Subcutaneous abdominal adipose tissue (tissue), 5 donors: ENCODE measurements at regions not wholly inside any gene's neighbourhood (a gene's known extent, or its start where the extent isn't known, plus 50 kb on each side); places are given as distances from the start of the nearest gene placed in this dataset.

Experiments
- H3K27ac ChIP-seq: one replicate; pipeline ENCODE4 v1.7.0; 2013; ENCODE audit warnings: low read depth, mild to moderate bottlenecking, inconsistent platforms, low read length, moderate library complexity
- H3K27me3 ChIP-seq, 5 donors: one replicate each; pipeline ENCODE4 v1.7.0; 2013; ENCODE audit warnings: low read length in 5 of 5, inconsistent platforms in 1 of 5; ENCODE audit not compliant: control insufficient read depth in 5 of 5, insufficient read depth in 4 of 5
- H3K36me3 ChIP-seq, 5 donors: one replicate each; pipeline ENCODE4 v1.7.0; 2013; ENCODE audit warnings: low read length in 5 of 5; ENCODE audit not compliant: control insufficient read depth in 5 of 5, insufficient read depth in 5 of 5
- H3K4me1 ChIP-seq, 5 donors: one replicate each; pipeline ENCODE4 v1.7.0; 2013; ENCODE audit warnings: low read length in 5 of 5, mild to moderate bottlenecking in 3 of 5, moderate library complexity in 1 of 5; ENCODE audit not compliant: control insufficient read depth in 5 of 5, insufficient read depth in 5 of 5
- H3K4me3 ChIP-seq, 5 donors: one replicate each; pipeline ENCODE4 v1.7.0; 2013; ENCODE audit warnings: low read length in 5 of 5, low read depth in 1 of 5
- H3K9ac ChIP-seq, 5 donors: one replicate each; pipeline ENCODE4 v1.7.0; 2013; ENCODE audit warnings: low read length in 5 of 5, mild to moderate bottlenecking in 4 of 5, moderate library complexity in 3 of 5
- H3K9me3 ChIP-seq, 5 donors: one replicate each; pipeline ENCODE4 v1.7.0; 2013; ENCODE audit warnings: low read length in 5 of 5; ENCODE audit not compliant: control insufficient read depth in 5 of 5
- donor health status: healthy.
- donor health status: healthy.
- donor health status: healthy.
- donor health status: healthy.
- donor health status: healthy.

- no peaks in the 10 kb centered on the region for H3K4me1 ChIP-seq
- no peaks in the 10 kb centered on the region for H3K36me3 ChIP-seq
- H3K27ac ChIP-seq = no peak overlapping the region
- no peak overlapping the region for H3K9ac ChIP-seq
- no peaks in the 10 kb centered on the region for H3K9me3 ChIP-seq
- no peak overlapping the region for H3K4me3 ChIP-seq
- no peaks in the 10 kb centered on the region for H3K27me3 ChIP-seq
Observed at GRCh38 chr16:65758620-65759019, 607.9 kb upstream of the CDH5 start.

GRCh38 chr16:65757064-65757463, 609.4 kb upstream of the CDH5 start:
- Histone ChIP-seq H3K4me3 (no peak overlapping the region), H3K9me3 (no peaks in the 10 kb centered on the region), H3K9ac (no peak overlapping the region), H3K4me1 (no peaks in the 10 kb centered on the region), H3K27ac (no peak overlapping the region), H3K36me3 (no peaks in the 10 kb centered on the region), H3K27me3 (no peaks in the 10 kb centered on the region)

- H3K4me1 ChIP-seq = no peaks in the 10 kb centered on the region
- no peak overlapping the region for H3K27ac ChIP-seq
- no peaks in the 10 kb centered on the region for H3K36me3 ChIP-seq
- H3K9ac ChIP-seq = no peak overlapping the region
- H3K4me3 ChIP-seq = no peak overlapping the region
- no peaks in the 10 kb centered on the region for H3K9me3 ChIP-seq
- no peaks in the 10 kb centered on the region for H3K27me3 ChIP-seq
Observed at GRCh38 chr16:65756163-65756562, 610.3 kb upstream of the CDH5 start.

DNA sequence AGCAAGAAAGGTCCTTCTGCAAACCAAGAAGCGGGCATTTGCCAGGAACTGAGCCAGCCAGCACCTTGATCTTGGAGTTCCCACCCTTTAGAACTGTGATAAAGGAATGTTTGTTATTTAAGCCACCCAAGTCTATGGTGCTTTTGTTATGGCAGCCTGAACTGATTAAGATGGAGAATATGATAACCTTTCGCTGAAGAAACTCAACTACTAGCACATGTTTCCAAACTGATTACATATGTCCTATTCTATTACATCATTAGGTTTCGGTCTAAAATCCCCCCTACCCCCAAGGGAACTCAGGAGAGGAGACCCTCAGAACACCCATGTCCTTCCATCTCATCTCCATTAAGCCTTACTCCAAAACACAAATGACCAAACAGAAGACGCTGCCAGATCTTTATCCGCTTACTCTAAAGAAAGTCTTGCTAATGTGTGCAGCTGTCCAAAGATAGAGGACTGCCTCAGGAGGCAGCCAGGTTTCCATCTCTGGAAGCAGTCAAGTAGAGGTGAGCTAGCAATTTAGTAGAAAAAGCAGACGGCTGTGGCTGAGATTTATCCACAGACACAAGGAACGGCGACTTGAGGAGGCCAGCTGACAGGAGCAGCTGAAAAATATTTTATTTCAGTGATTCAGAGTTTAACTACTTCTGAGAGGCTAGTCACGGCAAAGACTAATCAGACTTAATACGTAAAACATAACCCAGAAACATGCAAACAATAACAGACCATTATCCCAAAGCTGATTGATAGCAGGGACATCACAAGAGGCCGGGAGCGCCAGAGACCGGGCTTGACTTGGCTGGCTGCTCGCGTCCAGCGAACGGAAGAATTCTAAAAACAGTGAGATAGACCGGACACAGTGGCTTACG, 611.4 kb upstream of the CDH5 start:
- H3K9me3 ChIP-seq = no peaks in the 10 kb centered on the region
- no peak overlapping the region for H3K27ac ChIP-seq
- H3K36me3 ChIP-seq = no peaks in the 10 kb centered on the region
- H3K4me3 ChIP-seq = no peak overlapping the region
- no peaks in the 10 kb centered on the region for H3K4me1 ChIP-seq
- peaks cover 0 to 4% (median 0%) of the 10 kb centered on the region in 5 donors for H3K27me3 ChIP-seq
- H3K9ac ChIP-seq = no peak overlapping the region

DNA sequence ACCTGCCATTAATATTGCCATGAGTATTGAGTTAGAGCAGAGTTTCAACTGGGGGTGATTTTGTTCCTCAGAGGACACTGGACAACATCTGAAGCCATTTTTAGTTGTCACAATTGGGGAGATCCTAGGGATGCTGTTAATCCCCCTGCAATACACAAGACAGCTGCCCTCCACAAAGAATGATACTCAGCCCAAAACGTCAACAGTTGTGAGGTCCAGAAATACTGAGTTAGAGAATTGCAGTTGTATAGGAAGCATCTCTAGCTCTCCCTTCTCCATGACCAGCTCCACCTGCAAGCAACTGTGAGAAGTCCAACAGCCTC, 614.0 kb upstream of the CDH5 start:
- H3K4me1 ChIP-seq = no peaks in the 10 kb centered on the region
- peaks cover 0 to 4% (median 0%) of the 10 kb centered on the region in 5 donors for H3K27me3 ChIP-seq
- H3K36me3 ChIP-seq = no peaks in the 10 kb centered on the region
- no peak overlapping the region for H3K27ac ChIP-seq
- H3K9ac ChIP-seq = no peak overlapping the region
- H3K9me3 ChIP-seq = no peaks in the 10 kb centered on the region
- no peak overlapping the region for H3K4me3 ChIP-seq

- no peak overlapping the region for H3K4me3 ChIP-seq
- H3K36me3 ChIP-seq = no peaks in the 10 kb centered on the region
- H3K4me1 ChIP-seq = no peaks in the 10 kb centered on the region
- no peak overlapping the region for H3K9ac ChIP-seq
- no peaks in the 10 kb centered on the region for H3K9me3 ChIP-seq
- H3K27me3 ChIP-seq = peaks cover 0 to 4% (median 0%) of the 10 kb centered on the region in 5 donors
- no peak overlapping the region for H3K27ac ChIP-seq
Observed at GRCh38 chr16:65751622-65752521, 614.6 kb upstream of the CDH5 start.

GRCh38 chr16:65749506-65749905, 617.0 kb upstream of the CDH5 start:
- Histone ChIP-seq H3K9me3 (no peaks in the 10 kb centered on the region), H3K27me3 (peaks cover 0 to 4% (median 0%) of the 10 kb centered on the region in 5 donors), H3K4me1 (no peaks in the 10 kb centered on the region), H3K27ac (no peak overlapping the region), H3K4me3 (no peak overlapping the region), H3K36me3 (no peaks in the 10 kb centered on the region), H3K9ac (no peak overlapping the region)

DNA sequence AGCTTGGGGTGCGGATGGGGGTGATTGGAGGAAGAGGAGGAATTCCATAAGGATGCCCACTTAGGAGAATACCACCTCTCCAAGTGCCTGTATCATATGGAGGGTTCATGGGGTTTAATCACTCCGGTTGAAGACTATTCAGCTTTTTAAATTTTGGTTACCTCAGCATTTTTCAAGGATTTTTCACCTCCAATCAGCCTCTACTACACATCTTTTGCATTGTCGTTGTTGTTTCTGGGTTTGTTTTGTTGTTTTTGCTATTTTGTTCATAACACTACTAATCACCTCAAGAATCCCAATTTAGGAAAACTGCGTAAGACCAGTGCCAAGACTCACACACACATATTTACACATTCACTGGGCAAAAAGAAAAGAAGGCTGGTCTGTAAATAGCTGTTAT, 619.5 kb upstream of the CDH5 start:
- Histone ChIP-seq H3K4me3 (no peak overlapping the region), H3K27ac (no peak overlapping the region), H3K27me3 (peaks cover 0 to 4% (median 0%) of the 10 kb centered on the region in 5 donors), H3K9ac (no peak overlapping the region), H3K36me3 (no peaks in the 10 kb centered on the region), H3K4me1 (no peaks in the 10 kb centered on the region), H3K9me3 (peaks cover 0 to 3% (median 0%) of the 10 kb centered on the region in 5 donors)

GRCh38 chr16:65745201-65745708, 621.2 kb upstream of the CDH5 start:
- no peaks in the 10 kb centered on the region for H3K27me3 ChIP-seq
- H3K36me3 ChIP-seq = no peaks in the 10 kb centered on the region
- H3K4me3 ChIP-seq = no peak overlapping the region
- H3K9me3 ChIP-seq = peaks cover 0 to 3% (median 0%) of the 10 kb centered on the region in 5 donors
- H3K4me1 ChIP-seq = no peaks in the 10 kb centered on the region
- no peak overlapping the region for H3K9ac ChIP-seq
- H3K27ac ChIP-seq = no peak overlapping the region

GRCh38 chr16:65744401-65744800, 622.1 kb upstream of the CDH5 start:
- no peak overlapping the region for H3K27ac ChIP-seq
- H3K9me3 ChIP-seq = peaks cover 0 to 3% (median 0%) of the 10 kb centered on the region in 5 donors
- no peaks in the 10 kb centered on the region for H3K27me3 ChIP-seq
- H3K4me1 ChIP-seq = no peaks in the 10 kb centered on the region
- no peak overlapping the region for H3K9ac ChIP-seq
- H3K36me3 ChIP-seq = no peaks in the 10 kb centered on the region
- H3K4me3 ChIP-seq = no peak overlapping the region
